Gastrocnemius medialis (tissue), 4 donors: ENCODE measurements at regions not wholly inside any gene's neighbourhood (a gene's known extent, or its start where the extent isn't known, plus 50 kb on each side); places are given as distances from the start of the nearest gene placed in this dataset.

ENCODE experiments used
- ATAC-seq, 2 donors: fragments of 150-250 bp; one replicate each; pipeline ENCODE4 v1.9.1; 2016
- DNase-seq, 2 donors: peaks; one replicate each; pipeline ENCODE4 v3.0.0-alpha.2; 2019
- H3K27ac ChIP-seq, 4 donors: fragments of 200-600 bp; sonication (generic); 1 replicate in 1 of 4; 2 replicates in 3 of 4; pipeline ENCODE4 v1.5.1; 2016 to 2018; ENCODE audit warnings: mild to moderate bottlenecking in 2 of 4, moderate library complexity in 1 of 4
- H3K27me3 ChIP-seq, 3 donors: fragments of 200-600 bp; sonication (generic) in 2 of 3; 1 replicate in 1 of 3; 2 replicates in 2 of 3; pipeline versions ENCODE4 v1.5.1 to v1.6.0; 2016 to 2019; ENCODE audit warnings: mild to moderate bottlenecking in 1 of 3, moderate library complexity in 1 of 3
- H3K36me3 ChIP-seq, 2 donors: fragments of 200-600 bp; sonication (generic) in 1 of 2; one replicate each; pipeline ENCODE4 v1.5.1; 2017 to 2018
- H3K4me1 ChIP-seq, 2 donors: fragments of 200-600 bp; sonication (generic) in 1 of 2; one replicate each; pipeline ENCODE4 v1.5.1; 2016 to 2017; ENCODE audit warnings: mild to moderate bottlenecking in 2 of 2
- H3K4me3 ChIP-seq, 4 donors: fragments of 200-600 bp; sonication (generic) in 3 of 4; 1 replicate in 1 of 4; 2 replicates in 3 of 4; pipeline ENCODE4 v1.5.1; 2016 to 2019; ENCODE audit warnings: mild to moderate bottlenecking in 2 of 4
- H3K9me3 ChIP-seq, 3 donors: fragments of 200-600 bp; sonication (generic) in 2 of 3; 1 replicate in 1 of 3; 2 replicates in 2 of 3; pipeline ENCODE4 v1.5.1; 2016 to 2019
- POLR2A ChIP-seq, 2 donors: fragments of 450-650 bp; IDR thresholded peaks; one replicate each; pipeline ENCODE4 v1.6.1; 2017; ENCODE audit warnings: antibody characterized with exemption in 2 of 2, mild to moderate bottlenecking in 2 of 2, moderate library complexity in 2 of 2
- in situ Hi-C, 4 donors: fragments of 200-750 bp; cut with MboI; loops; one replicate each; pipeline versions ENCODE4 v1.15.0 to v1.8.0; 2017; ENCODE audit warnings: low sequenced_read_pairs in 4 of 4
- intact Hi-C: fragments of 100-400 bp; cut with DNase I; formaldehyde crosslinking; loops from one replicate; pipeline ENCODE4 v1.15.1; 2023; ENCODE audit warnings: low total_unique reads
- TF ChIP-seq, protein P1 (sequence below), 5 experiments: fragments of 450-650 bp in 3 of 5; fragments of 200-600 bp in 2 of 5; sonication (generic) in 2 of 5; IDR thresholded peaks in 4 of 5; conservative IDR thresholded peaks in 1 of 5; 1 replicate in 4 of 5; 2 replicates in 1 of 5; pipeline ENCODE4 v1.5.1; 2016 to 2019; ENCODE audit warnings: antibody characterized with exemption in 5 of 5, mild to moderate bottlenecking in 3 of 5, moderate library complexity in 3 of 5

- H3K4me1 ChIP-seq = no peaks in the 10 kb centered on the region
- TF ChIP-seq, protein P1, sequence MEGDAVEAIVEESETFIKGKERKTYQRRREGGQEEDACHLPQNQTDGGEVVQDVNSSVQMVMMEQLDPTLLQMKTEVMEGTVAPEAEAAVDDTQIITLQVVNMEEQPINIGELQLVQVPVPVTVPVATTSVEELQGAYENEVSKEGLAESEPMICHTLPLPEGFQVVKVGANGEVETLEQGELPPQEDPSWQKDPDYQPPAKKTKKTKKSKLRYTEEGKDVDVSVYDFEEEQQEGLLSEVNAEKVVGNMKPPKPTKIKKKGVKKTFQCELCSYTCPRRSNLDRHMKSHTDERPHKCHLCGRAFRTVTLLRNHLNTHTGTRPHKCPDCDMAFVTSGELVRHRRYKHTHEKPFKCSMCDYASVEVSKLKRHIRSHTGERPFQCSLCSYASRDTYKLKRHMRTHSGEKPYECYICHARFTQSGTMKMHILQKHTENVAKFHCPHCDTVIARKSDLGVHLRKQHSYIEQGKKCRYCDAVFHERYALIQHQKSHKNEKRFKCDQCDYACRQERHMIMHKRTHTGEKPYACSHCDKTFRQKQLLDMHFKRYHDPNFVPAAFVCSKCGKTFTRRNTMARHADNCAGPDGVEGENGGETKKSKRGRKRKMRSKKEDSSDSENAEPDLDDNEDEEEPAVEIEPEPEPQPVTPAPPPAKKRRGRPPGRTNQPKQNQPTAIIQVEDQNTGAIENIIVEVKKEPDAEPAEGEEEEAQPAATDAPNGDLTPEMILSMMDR (IDR thresholded peaks at IDR 0.05 in 4 of 5, conservative IDR thresholded peaks at IDR 0.05 in 1 of 5) = no peak
- TF ChIP-seq POLR2A (IDR thresholded peaks at IDR 0.05) = no peak
- in situ Hi-C loops (loop anchor here in 1 of 4 donors (25.0 kb wide), 1 partner anchor 98 kb away; no protein-coding TSS in a partner anchor), intact Hi-C loops (no loop called here)
- DNase-seq (no peak), ATAC-seq (no peak)
- no peak overlapping the region for H3K27ac ChIP-seq
- H3K4me3 ChIP-seq = no peak overlapping the region
- H3K36me3 ChIP-seq = no peaks in the 10 kb centered on the region
- peaks cover 3 to 26% (median 23%) of the 10 kb centered on the region in 3 donors for H3K27me3 ChIP-seq
- no peaks in the 10 kb centered on the region for H3K9me3 ChIP-seq
These were observed 84.6 kb downstream of the EDN3 start for GRCh38 chr20:59385038-59385437.

- H3K27ac ChIP-seq = no peak overlapping the region
- ATAC-seq = no peak
These were observed 85.1 kb downstream of the EDN3 start for GRCh38 chr20:59385480-59385879.

DNA sequence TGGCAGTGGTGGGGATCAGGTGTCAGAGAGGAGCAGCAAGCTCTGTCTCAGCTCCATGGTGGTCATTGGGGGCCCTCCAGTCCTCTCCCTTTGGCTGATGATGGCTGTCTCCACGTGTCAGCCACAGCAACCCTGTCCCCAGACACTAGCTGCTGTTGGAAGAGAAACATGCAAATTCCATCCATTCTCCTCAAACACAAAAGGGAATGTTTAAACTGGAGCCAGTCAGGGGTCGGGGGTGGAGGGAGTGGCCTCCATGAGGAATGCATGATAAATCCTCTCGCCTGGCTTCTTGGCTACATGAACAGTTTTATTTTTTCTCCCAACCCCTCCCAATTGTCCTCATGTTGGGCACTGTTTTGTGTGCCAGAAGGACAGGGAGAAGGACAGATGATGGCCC lies 86.4 kb downstream of the EDN3 start:
- no peak for TF ChIP-seq POLR2A (IDR thresholded peaks at IDR 0.05)
- TF ChIP-seq, protein P1 (IDR thresholded peaks at IDR 0.05 in 4 of 5, conservative IDR thresholded peaks at IDR 0.05 in 1 of 5) = no peak
- ATAC-seq (no peak), DNase-seq (no peak)
- H3K4me3 ChIP-seq = no peak overlapping the region
- H3K9me3 ChIP-seq = no peaks in the 10 kb centered on the region
- no peak overlapping the region for H3K27ac ChIP-seq
- no peaks in the 10 kb centered on the region for H3K36me3 ChIP-seq
- in situ Hi-C loops = loop anchor here in 1 of 4 donors (25.0 kb wide), 1 partner anchor 100 kb away; no protein-coding TSS in a partner anchor
- H3K27me3 ChIP-seq = peaks cover 2 to 17% (median 16%) of the 10 kb centered on the region in 3 donors
- no peaks in the 10 kb centered on the region for H3K4me1 ChIP-seq
- intact Hi-C loops = no loop called here

More at GRCh38 chr20:59385480-59385879, 85.1 kb downstream of the EDN3 start:
- no peak for DNase-seq
- TF ChIP-seq POLR2A (IDR thresholded peaks at IDR 0.05) = no peak
- TF ChIP-seq, protein P1 (IDR thresholded peaks at IDR 0.05 in 4 of 5, conservative IDR thresholded peaks at IDR 0.05 in 1 of 5) = no peak
- no peaks in the 10 kb centered on the region for H3K4me1 ChIP-seq
- intact Hi-C loops (no loop called here), in situ Hi-C loops (loop anchor here in 1 of 4 donors (25.0 kb wide), 1 partner anchor 98 kb away; no protein-coding TSS in a partner anchor)
- H3K27me3 ChIP-seq = peaks cover 3 to 26% (median 23%) of the 10 kb centered on the region in 3 donors
- no peaks in the 10 kb centered on the region for H3K9me3 ChIP-seq
- H3K4me3 ChIP-seq = no peak overlapping the region
- no peaks in the 10 kb centered on the region for H3K36me3 ChIP-seq

DNA sequence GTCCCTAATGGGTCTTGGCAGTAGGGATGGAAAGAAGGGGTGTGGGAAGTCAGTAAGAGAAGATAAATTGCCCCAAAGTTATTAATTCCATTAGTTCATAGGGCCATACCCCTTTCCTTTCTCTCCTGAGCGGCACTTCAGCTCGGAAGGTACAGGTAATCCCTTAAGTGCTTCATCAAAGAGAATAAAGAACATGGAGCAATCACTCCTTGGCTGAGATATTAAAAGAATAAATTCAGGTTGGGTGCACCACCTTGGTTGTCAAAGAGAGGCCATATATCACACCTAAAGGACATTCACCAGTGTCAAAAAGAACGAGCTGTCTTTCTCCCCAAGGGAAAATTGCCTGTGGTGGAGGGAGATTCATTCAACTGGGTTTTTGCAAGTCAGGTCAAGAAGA lies 87.5 kb downstream of the EDN3 start:
- peaks cover 0 to 9% (median 7%) of the 10 kb centered on the region in 3 donors for H3K27me3 ChIP-seq
- no peaks in the 10 kb centered on the region for H3K36me3 ChIP-seq
- H3K4me3 ChIP-seq = no peak overlapping the region
- in situ Hi-C loops (loop anchor here in 1 of 4 donors (25.0 kb wide), 1 partner anchor 101 kb away; no protein-coding TSS in a partner anchor), intact Hi-C loops (no loop called here)
- DNase-seq = no peak
- no peak for ATAC-seq
- no peak for TF ChIP-seq POLR2A (IDR thresholded peaks at IDR 0.05)
- TF ChIP-seq, protein P1 (IDR thresholded peaks at IDR 0.05 in 4 of 5, conservative IDR thresholded peaks at IDR 0.05 in 1 of 5) = no peak
- H3K9me3 ChIP-seq = no peaks in the 10 kb centered on the region
- H3K27ac ChIP-seq = no peak overlapping the region
- no peaks in the 10 kb centered on the region for H3K4me1 ChIP-seq

DNA sequence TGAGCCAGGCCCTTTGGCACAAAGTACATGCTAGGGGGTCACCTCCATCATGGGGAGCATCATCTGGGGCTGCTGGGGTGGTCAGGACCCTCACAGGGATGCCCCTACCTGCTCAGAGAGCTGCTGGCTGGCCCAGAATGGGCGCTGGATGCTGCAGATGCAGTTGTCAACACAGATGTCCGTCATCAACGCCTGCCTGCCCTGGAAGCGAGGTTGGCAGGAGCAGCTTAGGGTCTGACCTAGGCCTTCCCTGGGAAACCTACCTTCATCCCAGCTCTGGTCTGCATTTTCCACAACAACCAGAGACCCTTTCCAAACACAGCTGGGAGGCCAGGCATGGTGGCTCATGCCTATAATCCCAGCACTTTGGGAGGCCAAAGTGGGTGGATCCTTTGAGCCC lies 88.0 kb downstream of the EDN3 start:
- peaks cover 0 to 4% (median 2%) of the 10 kb centered on the region in 3 donors for H3K27me3 ChIP-seq
- H3K9me3 ChIP-seq = no peaks in the 10 kb centered on the region
- ATAC-seq = no peak
- intact Hi-C loops = no loop called here
- H3K36me3 ChIP-seq = no peaks in the 10 kb centered on the region
- no peaks in the 10 kb centered on the region for H3K4me1 ChIP-seq
- no peak overlapping the region for H3K27ac ChIP-seq
- no peak for DNase-seq
- TF ChIP-seq POLR2A (IDR thresholded peaks at IDR 0.05) = no peak
- TF ChIP-seq, protein P1 (IDR thresholded peaks at IDR 0.05 in 4 of 5, conservative IDR thresholded peaks at IDR 0.05 in 1 of 5) = no peak
- no peak overlapping the region for H3K4me3 ChIP-seq
- in situ Hi-C loops = loop anchor here in 1 of 4 donors (25.0 kb wide), 1 partner anchor 101 kb away; no protein-coding TSS in a partner anchor
